GM12891 (cell line): ENCODE measurements at regions not wholly inside any gene's neighbourhood (a gene's known extent, or its start where the extent isn't known, plus 50 kb on each side); places are given as distances from the start of the nearest gene placed in this dataset.

Experiments used
- POLR2A ChIP-seq: IDR thresholded peaks from 2 replicates; pipeline ENCODE4 v1.6.1; 2011; ENCODE audit warnings: low read depth, low read length, control low read depth
- POLR2AphosphoS5 ChIP-seq: IDR thresholded peaks from 2 replicates; pipeline ENCODE4 v1.6.1; 2011; ENCODE audit warnings: low read depth, low read length, control low read depth
- TAF1 ChIP-seq: IDR thresholded peaks from 2 replicates; pipeline ENCODE4 v1.6.1; 2011; ENCODE audit warnings: low read depth, low read length, control low read depth

DNA sequence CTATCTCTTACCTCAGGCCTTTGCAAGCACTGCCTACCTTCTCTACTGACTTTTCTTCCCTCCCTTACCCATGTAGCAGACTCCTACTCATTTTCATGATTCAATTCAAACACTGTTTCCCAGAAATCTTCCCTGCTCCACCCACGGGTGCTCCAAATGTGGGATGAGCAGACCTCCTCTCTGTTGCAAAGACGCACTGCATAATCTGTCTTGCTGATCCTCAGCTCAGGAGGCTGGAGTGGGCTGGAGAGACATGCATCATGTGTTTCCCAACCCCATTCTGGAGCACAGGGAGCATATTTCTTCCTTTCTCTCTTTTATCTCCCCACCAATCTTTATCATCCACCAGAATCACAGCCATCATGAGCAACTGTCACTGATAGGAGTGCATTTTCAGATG is 459.9 kb upstream of the NFIA start:
- TF ChIP-seq POLR2A (no peak), POLR2AphosphoS5 (no peak), TAF1 (no peak)
